OCI-LY1 (cell line): ENCODE measurements at regions not wholly inside any gene's neighbourhood (a gene's known extent, or its start where the extent isn't known, plus 50 kb on each side); places are given as distances from the start of the nearest gene placed in this dataset.

Source experiments
- H2AFZ ChIP-seq: fragments of 200-600 bp; sonication (generic), shearing (Covaris generic); 2 replicates; pipeline ENCODE4 v1.6.0; 2014; ENCODE audit warnings: antibody characterized with exemption, mild to moderate bottlenecking, low read length
- H3F3A ChIP-seq: fragments of 200-600 bp; sonication (generic), shearing (Covaris generic); 2 replicates; pipeline ENCODE4 v1.6.0; 2014; ENCODE audit warnings: mild to moderate bottlenecking, antibody characterized with exemption, low read length, moderate library complexity; ENCODE audit not compliant: insufficient read depth
- H3K27ac ChIP-seq: fragments of 200-600 bp; sonication (generic); 2 replicates; pipeline ENCODE4 v1.5.1; 2014; ENCODE audit warnings: low read length, mixed run types, mild to moderate bottlenecking, low read depth; ENCODE audit not compliant: poor library complexity, severe bottlenecking
- H3K27me3 ChIP-seq: fragments of 200-600 bp; sonication (generic); 2 replicates; pipeline ENCODE4 v1.6.0; 2014; ENCODE audit warnings: antibody characterized with exemption, mild to moderate bottlenecking, low read length, moderate library complexity; ENCODE audit not compliant: insufficient read depth
- H3K36me3 ChIP-seq: fragments of 200-600 bp; sonication (generic); 2 replicates; pipeline ENCODE4 v1.6.1; 2014; ENCODE audit warnings: mild to moderate bottlenecking, antibody characterized with exemption, low read length, moderate library complexity, mixed read lengths; ENCODE audit not compliant: insufficient read depth
- H3K4me1 ChIP-seq: fragments of 200-600 bp; sonication (generic); 2 replicates; pipeline ENCODE4 v1.5.1; 2014; ENCODE audit warnings: mild to moderate bottlenecking, low read length, moderate library complexity; ENCODE audit not compliant: insufficient read depth, severe bottlenecking
- H3K4me2 ChIP-seq: fragments of 200-600 bp; sonication (generic), shearing (Covaris generic); 2 replicates; pipeline ENCODE4 v1.6.1; 2014; ENCODE audit warnings: low read length
- H3K4me3 ChIP-seq: fragments of 200-600 bp; sonication (generic); 2 replicates; pipeline ENCODE4 v1.5.1; 2014; ENCODE audit warnings: low read length, low read depth, mild to moderate bottlenecking, mixed read lengths; ENCODE audit not compliant: poor library complexity, severe bottlenecking
- H3K79me2 ChIP-seq: fragments of 200-600 bp; shearing (Covaris generic); 2 replicates; pipeline ENCODE4 v1.6.1; 2016; ENCODE audit warnings: mixed run types, low read length, mixed read lengths; ENCODE audit not compliant: insufficient read depth
- H3K9ac ChIP-seq: fragments of 200-600 bp; sonication (generic), shearing (Covaris generic); 2 replicates; pipeline ENCODE4 v1.6.1; 2014; ENCODE audit warnings: mild to moderate bottlenecking, low read length, mixed read lengths
- H3K9me2 ChIP-seq: fragments of 200-600 bp; sonication (generic), shearing (Covaris generic); 2 replicates; pipeline ENCODE4 v1.6.1; 2014; ENCODE audit warnings: low read depth, mild to moderate bottlenecking, low read length, mixed read lengths
- H3K9me3 ChIP-seq: fragments of 200-600 bp; shearing (Covaris generic); 2 replicates; pipeline ENCODE4 v1.6.1; 2014; ENCODE audit warnings: low read length, mixed read lengths
- H4K20me1 ChIP-seq: fragments of 200-600 bp; sonication (generic), shearing (Covaris generic); 2 replicates; pipeline ENCODE4 v1.6.0; 2016; ENCODE audit warnings: mild to moderate bottlenecking, low read length; ENCODE audit not compliant: insufficient read depth
- EZH2 ChIP-seq: fragments of 200-600 bp; sonication (generic), shearing (Covaris generic); IDR thresholded peaks from 2 replicates; pipeline ENCODE4 v1.8.0; 2017; ENCODE audit warnings: borderline replicate concordance, mixed run types, mild to moderate bottlenecking, antibody characterized with exemption, low read length, moderate library complexity, mixed read lengths
- TF ChIP-seq, protein P1 (sequence below): fragments of 200-600 bp; sonication (generic), shearing (Covaris generic); IDR thresholded peaks from 2 replicates; pipeline ENCODE4 v1.5.1; 2017; ENCODE audit warnings: mild to moderate bottlenecking, antibody characterized with exemption, low read length, moderate library complexity, mixed read lengths

DNA sequence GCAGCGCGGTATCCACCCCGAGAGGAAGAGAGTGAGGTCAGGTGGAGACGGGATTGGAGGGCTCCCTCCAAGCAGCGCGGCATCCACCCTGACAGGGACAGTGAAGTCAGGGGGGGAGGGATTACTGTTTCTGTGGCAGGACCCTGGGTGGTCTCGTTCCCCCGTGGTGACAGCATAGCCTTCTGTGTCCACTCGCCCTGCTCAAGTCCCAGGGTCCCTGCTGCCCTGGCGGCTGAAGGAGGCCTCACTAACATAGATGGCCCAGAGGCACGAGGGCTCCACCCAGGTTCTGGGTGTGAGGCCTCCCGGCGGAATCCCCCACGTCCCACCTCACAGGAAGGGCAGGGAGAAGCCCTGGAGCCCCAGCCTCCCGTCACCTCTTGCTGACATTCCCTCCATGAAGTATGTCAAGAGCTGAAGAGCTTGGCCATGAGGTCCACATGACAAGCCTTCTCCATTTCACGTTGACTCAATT lies 636.1 kb downstream of the BRD1 start:
- Histone ChIP-seq H3K27ac (no peak overlapping the region), H3K36me3 (no peaks in the 10 kb centered on the region), H3K27me3 (no peaks in the 10 kb centered on the region; the same call in 1 of the 2 replicates), H3F3A (no peaks in the 10 kb centered on the region), H3K9ac (no peak overlapping the region), H3K4me1 (no peaks in the 10 kb centered on the region), H3K4me2 (no peak overlapping the region), H3K79me2 (no peaks in the 10 kb centered on the region), H3K4me3 (no peak overlapping the region), H3K9me3 (no peaks in the 10 kb centered on the region), H3K9me2 (no peaks in the 10 kb centered on the region), H2AFZ (no peak overlapping the region), H4K20me1 (no peaks in the 10 kb centered on the region)
- TF ChIP-seq, protein P1, sequence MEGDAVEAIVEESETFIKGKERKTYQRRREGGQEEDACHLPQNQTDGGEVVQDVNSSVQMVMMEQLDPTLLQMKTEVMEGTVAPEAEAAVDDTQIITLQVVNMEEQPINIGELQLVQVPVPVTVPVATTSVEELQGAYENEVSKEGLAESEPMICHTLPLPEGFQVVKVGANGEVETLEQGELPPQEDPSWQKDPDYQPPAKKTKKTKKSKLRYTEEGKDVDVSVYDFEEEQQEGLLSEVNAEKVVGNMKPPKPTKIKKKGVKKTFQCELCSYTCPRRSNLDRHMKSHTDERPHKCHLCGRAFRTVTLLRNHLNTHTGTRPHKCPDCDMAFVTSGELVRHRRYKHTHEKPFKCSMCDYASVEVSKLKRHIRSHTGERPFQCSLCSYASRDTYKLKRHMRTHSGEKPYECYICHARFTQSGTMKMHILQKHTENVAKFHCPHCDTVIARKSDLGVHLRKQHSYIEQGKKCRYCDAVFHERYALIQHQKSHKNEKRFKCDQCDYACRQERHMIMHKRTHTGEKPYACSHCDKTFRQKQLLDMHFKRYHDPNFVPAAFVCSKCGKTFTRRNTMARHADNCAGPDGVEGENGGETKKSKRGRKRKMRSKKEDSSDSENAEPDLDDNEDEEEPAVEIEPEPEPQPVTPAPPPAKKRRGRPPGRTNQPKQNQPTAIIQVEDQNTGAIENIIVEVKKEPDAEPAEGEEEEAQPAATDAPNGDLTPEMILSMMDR = no peak
- TF ChIP-seq EZH2 = no peak

GRCh38 chr22:49190816-49191505 lies 636.7 kb downstream of the BRD1 start:
- H3K4me3 ChIP-seq = no peak overlapping the region
- H3K79me2 ChIP-seq = no peaks in the 10 kb centered on the region
- no peak overlapping the region for H2AFZ ChIP-seq
- H3K9ac ChIP-seq = no peak overlapping the region
- H3K27me3 ChIP-seq = no peaks in the 10 kb centered on the region; the same call in 1 of the 2 replicates
- H3K36me3 ChIP-seq = no peaks in the 10 kb centered on the region
- H3K9me2 ChIP-seq = no peaks in the 10 kb centered on the region
- H3K27ac ChIP-seq = no peak overlapping the region
- H3K9me3 ChIP-seq = no peaks in the 10 kb centered on the region
- H3K4me1 ChIP-seq = no peaks in the 10 kb centered on the region
- H3K4me2 ChIP-seq = no peak overlapping the region
- H3F3A ChIP-seq = no peaks in the 10 kb centered on the region
- TF ChIP-seq EZH2 = no peak
- TF ChIP-seq, protein P1 = no peak
- no peaks in the 10 kb centered on the region for H4K20me1 ChIP-seq

DNA sequence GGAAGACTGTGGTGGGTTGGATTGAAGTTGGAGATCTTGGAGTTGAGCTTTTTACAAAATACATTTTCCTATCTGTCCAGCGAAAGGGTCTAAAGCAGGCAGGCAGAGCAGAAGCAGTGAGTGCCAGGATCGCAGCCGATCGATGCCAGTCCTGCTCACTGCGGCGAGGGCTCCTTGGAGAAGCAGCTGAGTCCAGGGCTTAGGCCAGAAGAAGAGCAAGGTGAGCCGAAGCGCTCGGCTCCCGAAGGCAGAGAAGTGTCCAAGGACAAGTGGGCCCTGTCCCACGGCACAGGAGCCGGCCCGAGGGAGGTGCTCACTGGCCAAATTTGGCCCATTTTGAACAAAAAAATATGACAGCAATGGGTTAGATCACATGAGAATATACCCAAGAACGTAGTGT lies 637.8 kb downstream of the BRD1 start:
- Histone ChIP-seq H3F3A (no peaks in the 10 kb centered on the region), H3K79me2 (no peaks in the 10 kb centered on the region), H3K27ac (no peak overlapping the region), H3K4me1 (no peaks in the 10 kb centered on the region), H3K36me3 (no peaks in the 10 kb centered on the region), H3K9me3 (no peaks in the 10 kb centered on the region), H2AFZ (no peak overlapping the region), H4K20me1 (no peaks in the 10 kb centered on the region), H3K27me3 (no peaks in the 10 kb centered on the region; the same call in 1 of the 2 replicates), H3K9ac (no peak overlapping the region), H3K4me2 (no peak overlapping the region), H3K9me2 (no peaks in the 10 kb centered on the region), H3K4me3 (no peak overlapping the region)
- no peak for TF ChIP-seq EZH2
- TF ChIP-seq, protein P1 = no peak
